ENCODE measurements at regions not wholly inside any gene's neighbourhood (a gene's known extent, or its start where the extent isn't known, plus 50 kb on each side); places are given as distances from the start of the nearest gene placed in this dataset.
"Not testable (repeated sequence)": the region's sequence is repeated elsewhere in the genome, so short reads cannot be mapped to it uniquely, and the experiment has no call there.

DNA sequence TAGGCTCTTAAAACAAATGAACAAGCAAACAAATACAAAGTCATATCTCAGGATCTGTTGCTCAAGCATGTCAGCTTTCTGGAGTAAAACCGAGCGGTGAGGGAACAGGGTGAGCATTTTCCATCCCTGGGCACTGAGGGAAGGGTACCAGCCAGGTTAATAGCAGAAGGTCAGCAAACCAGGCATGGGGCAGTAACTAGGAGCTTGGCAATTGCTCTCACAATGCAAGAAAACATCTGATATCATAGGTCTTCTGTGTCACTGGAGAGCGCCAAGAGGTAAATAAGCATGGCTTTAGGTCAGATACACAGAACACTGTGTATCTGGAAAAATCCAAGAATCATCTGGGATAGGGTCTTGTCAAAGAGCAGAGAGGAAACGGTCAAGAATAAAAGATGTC lies 521.7 kb upstream of the AUTS2 start:
- no peak for DNase-seq

DNA sequence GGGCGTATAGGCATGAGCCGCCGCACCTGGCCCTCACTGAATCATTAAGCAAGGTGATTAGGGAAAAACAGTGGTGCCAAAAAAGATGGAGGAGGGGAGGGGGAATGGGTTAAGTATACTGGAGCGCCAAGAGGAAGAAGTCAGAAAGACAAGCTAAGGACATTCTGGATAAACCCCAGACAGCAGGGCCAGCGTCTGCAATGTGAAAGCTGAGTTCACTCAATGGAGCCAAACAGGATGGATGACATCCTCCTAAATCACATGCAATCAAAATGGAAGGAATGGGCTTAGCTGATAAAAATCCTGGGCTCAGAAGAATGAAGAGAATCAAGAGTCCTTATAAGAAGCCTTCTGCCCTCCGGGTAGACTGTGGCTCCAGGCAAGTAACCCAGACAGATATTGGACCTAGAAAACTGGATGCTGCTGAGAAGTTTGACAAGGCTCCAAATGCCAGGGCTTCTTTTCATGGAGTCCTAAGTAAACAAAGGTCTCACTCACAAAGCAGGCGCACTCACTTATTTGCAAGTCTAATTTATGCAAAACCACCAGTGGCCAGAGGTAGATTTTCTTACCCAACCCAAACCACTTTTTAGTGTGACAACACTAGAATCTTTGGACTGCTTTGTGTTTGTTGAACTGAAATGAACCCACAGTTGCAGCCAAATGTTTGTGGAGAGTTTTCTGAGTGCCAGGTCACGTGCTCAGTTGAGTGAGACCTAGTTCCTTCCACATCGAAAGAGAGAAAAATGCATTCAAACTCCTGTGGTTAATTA lies 519.1 kb upstream of the AUTS2 start:
- no peak for DNase-seq

DNA sequence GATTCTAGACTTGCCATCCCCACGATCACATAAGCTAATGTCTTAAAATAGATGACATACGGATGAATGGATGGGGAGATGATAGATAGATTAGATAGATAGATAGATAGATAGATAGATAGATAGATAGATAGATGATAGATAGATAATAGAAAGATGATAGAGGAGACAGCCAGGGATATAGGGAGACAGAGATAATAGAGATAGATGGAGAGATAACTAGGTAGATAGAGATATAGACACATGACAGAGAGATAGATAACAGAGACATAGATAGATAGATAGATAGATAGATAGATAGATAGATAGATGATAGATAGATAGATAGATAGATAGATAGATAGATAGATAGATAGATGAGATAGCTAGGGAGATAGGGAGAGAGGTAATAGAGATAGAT lies 511.0 kb upstream of the AUTS2 start:
- DNase-seq = not testable (repeated sequence)

- DNase-seq = no peak
Measured at GRCh38 chr7:69088185-69088584, 510.1 kb upstream of the AUTS2 start.

GRCh38 chr7:69090936-69091335 lies 507.3 kb upstream of the AUTS2 start:
- DNase-seq = no peak

DNA sequence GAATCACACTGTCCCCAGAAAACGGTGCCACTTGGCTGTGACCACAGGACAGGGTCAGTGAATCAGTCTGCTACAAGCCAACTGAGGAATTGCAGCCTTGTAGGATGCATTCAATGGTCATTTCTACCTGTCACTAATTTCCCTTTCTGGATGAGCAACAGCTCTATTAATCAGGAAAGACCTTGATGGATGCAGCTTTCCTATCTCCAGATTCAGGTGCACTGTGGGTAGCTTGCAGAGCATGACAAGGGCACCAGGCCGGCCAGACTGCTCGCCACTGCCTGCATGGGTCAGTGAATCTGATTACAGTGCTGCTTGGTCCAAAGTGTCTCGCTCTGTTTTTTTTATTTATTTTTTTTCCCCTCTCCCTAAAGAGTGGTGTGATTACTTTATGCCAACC lies 506.8 kb upstream of the AUTS2 start:
- no peak for DNase-seq

DNA sequence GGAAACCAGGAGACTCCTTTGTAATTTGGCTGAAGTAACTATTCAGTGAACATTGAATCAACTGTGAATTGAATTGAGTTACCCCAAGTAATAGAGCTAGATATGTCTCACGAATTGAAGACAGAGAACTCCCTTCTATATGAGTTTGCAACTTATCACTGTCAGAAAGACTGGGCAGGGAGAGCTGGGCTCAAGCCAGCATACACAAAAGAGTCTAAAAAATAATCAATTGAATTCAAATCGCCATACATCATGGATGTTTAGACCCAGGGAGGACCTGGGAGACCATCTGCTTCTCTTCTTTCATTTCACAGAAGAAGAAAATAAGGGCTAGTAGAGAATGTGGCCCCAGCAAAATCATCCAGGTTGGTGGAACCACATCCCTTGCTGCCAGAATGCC lies 503.1 kb upstream of the AUTS2 start:
- DNase-seq = no peak

GRCh38 chr7:69095649-69096048 lies 502.6 kb upstream of the AUTS2 start:
- no peak for DNase-seq

DNA sequence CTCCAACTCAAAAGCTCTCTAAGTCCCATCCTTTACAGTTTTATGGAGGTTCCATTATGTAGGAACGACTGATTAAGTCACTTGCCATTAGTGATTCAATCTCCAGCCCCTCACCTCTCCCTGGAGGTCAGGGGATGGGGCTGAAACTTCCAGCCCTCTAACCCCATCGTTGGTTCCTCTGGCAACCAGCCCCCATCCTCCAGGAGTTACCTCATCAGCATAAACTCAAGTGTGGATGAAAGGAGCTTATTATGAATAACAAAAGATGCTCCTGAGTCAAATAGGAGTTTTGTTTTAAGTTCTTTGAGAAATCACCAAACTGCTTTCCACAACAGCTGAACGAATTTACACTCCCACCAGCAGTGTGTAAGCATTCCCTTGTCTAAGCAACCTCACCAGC lies 494.3 kb upstream of the AUTS2 start:
- DNase-seq = no peak

GRCh38 chr7:69105092-69105491 lies 493.2 kb upstream of the AUTS2 start:
- no peak for DNase-seq

DNA sequence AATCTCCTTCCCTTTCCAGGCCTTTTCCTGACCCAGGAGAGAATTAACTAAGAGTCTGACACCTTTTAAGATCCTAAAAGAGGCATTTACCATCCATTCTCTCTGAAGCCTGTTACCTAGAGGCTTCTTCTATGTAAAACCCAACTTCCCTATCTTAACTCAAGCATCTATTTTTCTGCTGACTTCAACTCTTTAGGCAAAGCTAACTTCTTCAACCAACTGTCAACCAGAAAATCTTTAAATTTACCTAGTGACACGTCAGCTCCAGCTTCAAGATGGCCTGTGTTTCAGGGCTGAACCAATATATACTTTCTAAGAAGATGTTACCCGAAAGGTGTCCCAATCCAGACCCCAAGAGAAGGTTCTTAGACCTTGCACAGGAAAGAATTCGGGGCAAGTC lies 492.3 kb upstream of the AUTS2 start:
- DNase-seq = no peak

GRCh38 chr7:69106449-69106848 lies 491.8 kb upstream of the AUTS2 start:
- not testable (repeated sequence) for DNase-seq

DNA sequence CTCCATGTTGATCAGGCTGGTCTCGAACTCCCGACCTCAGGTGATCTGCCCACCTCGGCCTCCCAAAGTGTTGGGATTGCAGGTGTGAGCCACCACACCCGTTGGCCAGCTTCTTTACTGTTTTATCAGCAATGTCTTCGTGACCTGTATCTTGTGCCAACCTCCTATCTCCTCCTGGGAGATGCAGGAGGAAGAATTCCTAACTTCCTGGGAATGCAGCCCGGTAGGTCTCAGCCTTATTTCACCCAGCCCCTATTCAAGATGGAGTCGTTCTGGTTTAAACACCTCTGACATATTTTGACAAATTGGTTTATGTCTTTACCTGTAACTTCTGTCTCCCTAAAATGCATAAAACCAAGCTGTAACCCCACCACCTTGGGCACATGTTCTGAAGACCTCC lies 491.3 kb upstream of the AUTS2 start:
- DNase-seq = not testable (repeated sequence)

DNA sequence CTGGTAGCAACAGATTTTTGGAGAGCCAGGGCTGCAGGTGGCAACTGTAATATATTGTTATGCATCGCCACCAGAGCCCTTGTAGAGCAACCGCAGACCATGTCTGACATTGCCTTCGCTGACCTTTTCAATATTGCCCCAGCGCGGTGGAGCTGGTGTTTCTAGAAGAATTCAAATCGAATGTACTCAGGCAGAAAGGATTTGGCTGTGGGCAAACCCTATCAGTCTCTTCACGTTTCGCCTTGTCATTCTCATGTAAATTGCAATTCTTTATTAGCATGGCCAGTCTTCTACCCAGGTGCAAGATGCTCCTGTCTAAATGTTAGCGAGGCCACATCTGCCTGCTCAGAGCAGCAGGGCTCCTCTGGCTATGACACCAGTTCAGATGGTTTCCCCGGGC lies 490.2 kb upstream of the AUTS2 start:
- no peak for DNase-seq

DNA sequence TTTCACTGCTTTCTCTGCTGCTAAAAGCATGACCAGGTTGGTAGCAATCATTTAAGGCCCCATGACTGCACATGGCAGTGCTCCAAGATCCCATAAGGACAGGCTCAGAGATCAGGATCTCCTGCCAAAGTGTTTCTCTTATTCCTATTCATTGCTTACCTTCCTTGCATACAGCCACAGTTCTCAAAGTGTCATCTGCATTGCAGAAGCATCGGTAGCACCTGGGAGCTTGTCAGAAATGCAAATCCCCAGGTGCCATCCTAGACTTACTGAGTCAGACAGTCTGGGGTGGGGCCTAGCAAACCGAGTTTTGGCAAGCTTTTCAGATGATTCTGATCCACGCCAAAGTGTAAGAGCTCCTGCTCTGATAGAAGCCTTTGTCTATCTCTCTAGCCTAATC lies 489.0 kb upstream of the AUTS2 start:
- no peak for DNase-seq

GRCh38 chr7:69109879-69110278 lies 488.4 kb upstream of the AUTS2 start:
- no peak for DNase-seq

- no peak for DNase-seq
Measured at GRCh38 chr7:69110450-69111050, 487.7 kb upstream of the AUTS2 start.

DNA sequence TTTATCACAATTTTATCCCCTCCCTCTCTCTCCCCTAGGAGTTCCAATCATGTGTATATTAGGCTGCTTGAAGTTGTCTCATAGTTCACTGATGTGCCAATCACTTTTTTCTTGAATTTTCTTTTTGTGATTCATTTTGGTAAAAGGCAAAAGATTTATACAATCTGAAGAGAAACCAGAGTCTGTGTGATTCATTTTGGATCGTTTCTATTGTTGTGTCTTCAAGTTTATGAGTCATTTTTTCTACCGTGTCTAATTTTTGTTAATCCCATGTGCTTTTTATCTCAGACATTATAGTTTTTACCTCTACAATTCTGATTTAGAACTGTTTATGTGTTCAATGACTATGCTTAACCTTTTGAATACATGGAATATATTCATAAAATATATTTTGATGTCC lies 483.9 kb upstream of the AUTS2 start:
- DNase-seq = no peak

DNA sequence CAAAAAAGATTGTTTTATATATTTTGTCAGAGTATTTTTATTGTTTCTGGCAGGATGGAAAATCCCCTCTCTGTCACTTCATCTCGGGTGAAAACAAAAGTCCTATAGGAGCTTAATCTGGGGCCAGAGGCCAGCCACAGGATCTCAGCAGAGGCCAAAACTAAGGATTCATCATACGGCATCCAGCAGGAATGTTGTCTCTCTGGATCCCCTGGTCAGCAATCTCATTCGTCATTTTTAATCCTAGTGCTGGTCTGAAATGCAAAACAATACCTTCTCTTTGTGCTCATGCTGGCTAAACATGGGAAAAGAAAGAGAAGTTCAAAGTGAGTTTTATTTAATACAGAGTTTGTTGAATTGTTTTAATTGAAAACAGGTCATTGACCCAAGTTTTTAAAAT lies 482.5 kb upstream of the AUTS2 start:
- no peak for DNase-seq

DNA sequence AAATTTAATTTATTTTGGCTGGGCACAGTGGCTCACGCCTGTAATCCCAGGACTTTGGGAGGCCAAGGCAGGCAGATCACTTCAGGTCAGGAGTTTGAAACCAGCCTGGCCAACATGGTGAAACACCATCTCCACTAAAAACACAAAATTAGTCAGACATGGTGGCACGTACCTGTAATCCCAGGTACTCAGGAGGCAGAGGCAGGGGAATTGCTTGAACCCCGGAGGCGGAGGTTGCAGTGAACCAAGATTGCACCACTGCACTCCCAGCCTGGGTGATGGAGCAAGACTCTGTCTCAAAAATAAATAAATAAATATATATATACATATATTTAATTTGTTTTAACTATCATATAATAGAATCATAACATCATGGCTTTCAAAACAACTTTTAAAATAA lies 482.1 kb upstream of the AUTS2 start:
- not testable (repeated sequence) for DNase-seq

- DNase-seq = no peak
Measured at GRCh38 chr7:69122953-69123352, 475.3 kb upstream of the AUTS2 start.

DNA sequence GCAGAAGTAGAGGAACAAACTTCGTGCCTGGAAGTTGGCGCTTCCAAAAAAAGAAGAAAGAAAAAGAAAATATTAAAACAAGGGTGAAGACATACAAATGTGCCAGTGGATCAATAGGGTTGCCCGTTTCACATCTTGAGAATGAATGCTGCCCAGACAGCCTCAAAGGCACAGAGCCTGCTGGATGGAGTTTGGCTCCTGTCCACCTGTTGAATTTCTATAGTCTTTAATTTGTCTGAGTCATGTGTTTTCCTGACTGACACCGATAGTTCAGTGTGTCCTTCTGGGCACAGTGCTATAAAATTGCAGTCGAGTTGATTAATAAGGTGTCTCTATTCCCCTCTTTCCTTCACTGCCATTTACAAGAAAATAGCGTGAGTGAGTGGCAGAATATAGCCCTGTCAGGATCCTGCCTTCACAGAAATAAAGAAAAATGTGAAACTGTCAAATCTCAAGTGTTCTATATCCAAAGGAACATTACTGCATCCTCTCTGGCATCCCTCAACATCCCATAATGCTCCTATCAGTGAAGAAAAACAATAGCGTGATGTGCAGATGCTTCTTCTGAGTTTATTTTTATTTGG lies 471.3 kb upstream of the AUTS2 start:
- no peak for DNase-seq

GRCh38 chr7:69129524-69129923 lies 468.8 kb upstream of the AUTS2 start:
- DNase-seq = no peak

GRCh38 chr7:69129951-69130350 lies 468.3 kb upstream of the AUTS2 start:
- DNase-seq = no peak

GRCh38 chr7:69130396-69130795 lies 467.9 kb upstream of the AUTS2 start:
- DNase-seq = no peak
